NCI-H1436 (cell line): ENCODE measurements at regions not wholly inside any gene's neighbourhood (a gene's known extent, or its start where the extent isn't known, plus 50 kb on each side); places are given as distances from the start of the nearest gene placed in this dataset.
"Not testable (repeated sequence)": the region's sequence is repeated elsewhere in the genome, so short reads cannot be mapped to it uniquely, and the experiment has no call there.

ENCODE experiments used
- DNase-seq: peaks from one replicate; lab custom pipeline; 2025; lab: John Stamatoyannopoulos, UW

DNA sequence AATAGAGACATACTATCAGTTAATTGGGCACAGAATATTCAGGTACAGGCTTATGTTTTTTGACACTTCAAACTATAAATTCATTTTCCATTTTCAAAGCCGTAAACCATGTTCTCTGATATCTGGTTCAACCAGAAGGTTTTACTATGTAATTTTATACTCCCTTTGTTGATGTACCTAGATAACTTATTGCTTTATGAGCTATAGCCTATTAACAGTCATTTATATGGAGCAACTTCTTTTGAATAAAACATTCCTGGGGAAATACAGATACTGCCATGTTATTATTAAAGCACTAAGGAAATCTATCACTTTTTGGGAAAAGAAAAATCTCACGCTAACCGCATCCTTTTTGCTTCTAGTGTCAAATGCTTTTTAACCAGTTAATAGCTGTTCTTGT, 505.6 kb downstream of the PYDC2 start:
- DNase-seq, result no peak

DNA sequence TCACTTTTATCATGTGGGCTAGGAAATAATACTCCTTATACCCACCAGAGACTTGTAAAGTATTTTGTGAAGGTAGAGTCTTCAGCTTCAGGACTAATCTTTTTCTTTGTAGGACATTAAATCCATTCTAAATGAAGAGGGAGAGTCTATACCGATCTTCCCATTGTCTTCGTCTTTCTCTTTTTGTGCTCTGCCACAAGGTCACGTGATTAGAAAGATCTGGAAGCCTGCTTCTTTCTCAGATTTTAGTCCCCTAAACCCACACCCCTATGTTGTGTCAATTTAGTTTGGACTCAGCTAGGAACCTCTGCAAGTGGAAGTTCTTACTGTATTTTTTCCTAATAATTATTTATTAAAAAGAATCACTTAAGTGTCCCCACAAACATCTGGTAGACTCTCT, 507.3 kb downstream of the PYDC2 start:
- DNase-seq, result no peak

DNA sequence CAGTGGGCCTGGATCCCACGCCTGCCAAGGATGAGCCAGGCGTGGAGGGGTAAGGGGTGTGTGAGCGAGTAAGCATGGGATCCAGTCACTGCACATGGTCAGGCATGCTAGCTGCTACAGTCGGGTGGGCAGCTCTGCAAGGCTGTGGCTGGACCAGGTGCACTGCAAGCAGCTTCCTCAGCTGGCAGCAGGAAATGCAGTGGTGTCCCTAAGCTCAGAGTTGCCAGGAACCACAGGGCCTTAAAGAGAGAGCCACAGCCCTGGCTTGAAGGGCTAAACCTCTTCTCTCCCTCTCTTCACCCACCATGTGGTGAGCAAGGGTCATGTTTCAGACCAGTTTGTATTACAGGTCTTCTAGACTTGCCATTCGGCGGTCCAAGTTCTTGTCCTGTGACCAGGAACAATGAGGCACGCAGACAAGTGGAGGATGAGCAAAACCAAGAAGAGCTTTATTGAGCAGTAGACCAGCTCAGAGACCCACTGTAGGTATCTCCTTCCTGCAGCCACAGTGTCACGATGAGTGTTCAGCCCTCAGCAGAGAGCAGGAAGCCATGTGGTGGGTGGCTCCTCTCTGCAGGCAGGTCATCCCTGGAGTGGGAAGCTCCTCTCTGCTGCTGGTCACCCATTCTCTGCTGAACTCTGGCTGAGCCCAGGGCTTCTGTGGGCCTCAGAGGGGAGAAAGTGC, 511.9 kb downstream of the PYDC2 start:
- no peak for DNase-seq

DNA sequence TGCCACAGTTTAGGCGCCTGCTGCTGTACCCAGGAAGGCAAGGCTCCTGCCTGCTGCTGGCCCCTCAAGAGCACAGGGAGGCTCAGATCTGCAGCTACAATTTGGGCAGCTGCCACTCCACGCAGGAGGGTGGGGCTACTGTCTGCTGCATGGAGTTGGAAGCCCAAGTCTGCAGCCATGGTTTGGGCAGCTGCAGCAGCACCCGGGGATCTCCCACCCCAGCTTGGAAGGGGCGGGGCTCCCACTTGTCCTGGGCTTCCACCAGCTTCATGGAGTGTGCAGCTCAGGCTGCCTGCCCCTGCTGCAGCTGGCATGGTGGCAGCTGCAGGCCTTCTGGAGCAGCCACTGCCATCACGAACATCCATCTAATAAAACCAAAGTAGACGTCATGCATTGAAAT, 512.9 kb downstream of the PYDC2 start:
- peak; percentile 11 for DNase-seq

DNA sequence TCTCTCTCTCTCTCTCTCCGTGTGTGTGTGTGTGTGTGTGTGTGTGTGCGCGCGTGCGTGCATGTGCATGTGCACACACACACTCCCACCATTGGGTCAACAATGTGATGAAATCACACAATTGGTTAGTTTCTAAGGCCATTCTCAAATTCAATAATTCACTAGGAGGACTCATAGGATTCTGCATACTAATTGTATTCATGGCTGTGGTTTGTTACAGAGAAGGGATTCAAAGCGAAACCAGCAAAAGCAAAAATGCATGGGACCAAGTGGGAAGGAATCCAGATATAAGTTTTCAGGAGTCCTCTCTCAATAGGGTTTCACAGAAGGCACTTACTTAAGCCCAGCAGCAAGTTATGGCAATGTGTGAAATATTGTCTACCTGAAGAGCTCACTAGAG, 515.0 kb downstream of the PYDC2 start:
- no peak for DNase-seq

DNA sequence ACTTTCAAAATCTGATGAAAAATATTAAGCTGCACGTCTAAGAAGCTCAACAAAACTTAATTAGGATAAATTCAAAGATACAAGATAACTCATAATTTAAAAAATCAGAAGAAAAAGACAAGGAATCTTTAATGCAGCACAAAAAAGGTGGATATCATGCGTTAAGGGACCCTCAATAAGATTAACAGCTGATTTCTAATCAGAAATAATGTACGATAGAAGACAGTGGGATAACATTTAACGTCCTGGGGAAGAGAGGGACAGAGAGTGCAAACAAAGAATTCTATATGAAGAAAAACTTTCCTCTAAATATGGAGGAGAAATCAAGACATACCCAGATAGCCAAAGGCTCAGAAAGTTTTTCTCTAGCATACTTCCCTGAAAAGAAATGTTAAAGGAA, 519.5 kb downstream of the PYDC2 start:
- no peak for DNase-seq

DNA sequence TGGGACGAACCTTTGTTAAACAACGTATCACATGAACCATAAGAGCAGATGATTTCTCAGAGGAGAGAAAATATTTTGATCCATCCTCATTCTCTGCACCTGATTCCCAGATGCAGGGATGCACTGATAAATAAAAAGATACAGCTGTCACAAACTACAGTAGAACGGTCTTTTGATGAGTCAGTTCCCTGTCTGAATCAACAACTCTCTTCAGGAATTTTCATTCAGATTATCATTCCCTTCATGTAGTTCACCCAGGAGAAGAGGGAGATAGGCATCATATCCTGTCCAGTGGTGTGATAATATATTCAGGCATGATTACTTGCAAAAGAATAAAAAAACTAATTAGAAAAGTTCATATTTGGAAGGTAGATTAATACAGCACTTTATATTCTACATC, 521.5 kb downstream of the PYDC2 start:
- DNase-seq, result no peak

DNA sequence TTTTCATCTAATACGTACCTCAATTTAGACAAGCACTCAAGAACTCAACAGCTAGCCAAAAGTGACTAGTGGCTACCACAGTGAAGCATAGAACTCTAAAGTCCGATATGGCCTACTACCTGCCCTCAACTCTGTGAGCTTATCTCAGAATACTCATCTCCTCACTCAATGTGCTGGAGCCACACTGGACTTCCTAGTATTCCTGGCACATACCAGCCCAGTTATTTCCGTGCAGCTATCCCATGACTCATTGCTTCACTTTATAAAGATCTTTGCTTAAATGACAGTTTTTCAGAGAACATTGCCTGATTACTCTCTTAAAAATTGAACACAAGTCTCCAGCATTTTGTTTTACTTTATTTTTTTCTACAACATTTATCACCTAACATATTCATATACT, 524.7 kb downstream of the PYDC2 start:
- DNase-seq, result no peak

DNA sequence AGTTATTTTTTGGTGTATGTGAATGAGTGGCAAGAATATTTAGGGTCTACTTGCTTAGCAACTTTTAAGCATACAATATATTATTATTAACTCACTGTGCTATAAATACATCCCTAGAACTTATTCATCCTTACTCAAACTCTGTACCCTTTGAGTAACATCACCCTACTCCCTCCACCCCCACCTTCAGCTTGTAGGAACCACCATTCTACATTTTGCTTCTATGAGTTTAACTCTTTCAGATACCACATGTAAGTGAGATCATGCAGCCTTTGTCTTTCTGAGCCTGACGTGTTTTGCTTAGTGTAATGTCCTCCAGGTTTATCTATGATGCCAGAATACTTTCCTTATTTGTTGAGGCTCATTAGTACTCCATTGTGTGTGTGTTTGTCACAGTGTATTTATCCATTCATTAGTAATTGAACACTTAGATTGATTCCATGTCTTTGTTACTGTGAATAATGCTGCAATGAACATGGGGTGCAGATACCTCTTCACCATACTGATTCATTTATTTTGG, 526.9 kb downstream of the PYDC2 start:
- no peak for DNase-seq

DNA sequence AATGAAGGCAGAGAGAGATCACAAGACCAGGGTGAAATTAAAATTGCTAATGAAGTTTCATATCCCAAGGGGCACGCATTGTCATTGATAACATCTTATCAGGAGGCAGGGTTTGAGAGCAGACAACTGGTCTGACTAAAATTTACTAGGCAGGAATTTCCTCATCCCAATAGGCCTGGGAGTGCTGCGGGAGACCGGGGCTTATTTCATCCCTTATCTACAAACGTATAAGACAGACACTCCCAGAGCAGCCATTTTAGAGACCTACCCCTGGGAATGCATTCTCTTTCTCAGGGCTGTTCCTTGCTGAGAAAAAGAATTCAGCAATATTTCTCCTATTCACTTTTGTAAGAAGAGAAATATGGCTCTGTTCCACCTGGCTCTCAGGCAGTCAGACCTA, 533.0 kb downstream of the PYDC2 start:
- DNase-seq, result not testable (repeated sequence)

DNA sequence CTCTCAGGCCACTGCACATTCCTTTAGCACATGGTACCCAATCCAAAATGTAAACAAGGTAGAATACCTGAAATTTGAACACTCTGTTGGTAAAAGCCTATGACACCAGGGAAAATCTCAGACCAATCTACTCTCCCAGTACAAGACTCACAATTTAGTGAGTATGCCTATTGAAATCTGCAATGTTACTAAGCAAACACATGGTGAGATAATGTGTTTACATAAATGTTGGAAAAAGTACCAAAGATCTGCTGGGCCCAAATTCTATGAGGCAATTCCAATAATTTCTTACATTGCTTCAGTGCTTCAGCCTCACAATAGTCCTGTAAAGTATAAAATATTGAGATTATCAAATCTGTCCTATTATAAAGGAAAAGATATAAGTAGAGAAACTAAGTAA, 536.1 kb downstream of the PYDC2 start:
- DNase-seq, result no peak

DNA sequence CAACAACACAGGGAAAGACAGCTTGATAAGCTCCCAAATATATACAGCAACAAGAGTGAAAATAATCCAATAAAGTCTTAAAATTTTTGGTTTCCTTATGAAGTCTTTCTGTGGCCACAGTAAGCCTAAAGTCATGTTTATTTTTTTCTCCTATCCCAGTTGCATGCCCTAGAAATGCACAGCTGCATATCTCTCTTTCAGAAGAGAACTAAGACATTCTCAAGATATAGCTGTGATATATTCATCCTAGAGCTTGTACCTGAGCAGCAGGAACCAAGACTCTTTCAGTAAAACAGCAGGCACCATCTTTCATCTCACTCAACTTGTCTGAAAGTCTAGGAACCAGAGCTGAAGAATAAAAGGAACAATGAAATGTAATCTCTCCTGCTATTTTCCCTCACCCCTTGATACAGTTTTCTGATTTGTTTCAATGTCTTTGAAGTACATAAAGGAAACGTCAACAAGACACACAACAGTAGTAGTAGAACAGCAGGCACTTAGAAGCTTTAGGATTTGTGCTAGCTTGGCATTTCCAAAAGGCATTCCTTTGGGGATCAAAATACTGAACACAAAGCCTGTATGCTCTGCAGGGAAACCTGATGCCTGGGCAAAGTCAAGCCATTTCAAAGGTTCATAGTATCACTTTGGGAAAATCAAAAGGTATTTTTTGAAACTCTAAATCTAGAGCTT, 536.8 kb downstream of the PYDC2 start:
- no peak for DNase-seq

DNA sequence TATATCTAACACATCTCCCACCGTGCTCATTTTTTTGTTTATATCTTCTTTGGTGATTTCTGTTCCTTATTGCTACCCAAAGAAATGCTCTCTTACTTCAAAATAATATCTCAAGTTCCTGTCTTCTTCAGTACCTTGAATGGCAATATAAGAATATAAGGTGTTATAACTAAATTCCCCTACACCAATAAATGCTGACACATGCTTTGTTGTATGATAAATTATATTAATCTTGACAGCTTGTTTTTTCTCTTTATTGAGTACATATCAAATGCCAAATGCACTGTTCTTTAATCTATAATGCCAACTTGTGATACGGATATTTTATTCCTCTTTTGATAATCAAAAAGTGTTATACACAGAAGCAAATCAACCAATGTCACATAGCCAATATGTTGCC, 540.3 kb downstream of the PYDC2 start:
- no peak for DNase-seq

DNA sequence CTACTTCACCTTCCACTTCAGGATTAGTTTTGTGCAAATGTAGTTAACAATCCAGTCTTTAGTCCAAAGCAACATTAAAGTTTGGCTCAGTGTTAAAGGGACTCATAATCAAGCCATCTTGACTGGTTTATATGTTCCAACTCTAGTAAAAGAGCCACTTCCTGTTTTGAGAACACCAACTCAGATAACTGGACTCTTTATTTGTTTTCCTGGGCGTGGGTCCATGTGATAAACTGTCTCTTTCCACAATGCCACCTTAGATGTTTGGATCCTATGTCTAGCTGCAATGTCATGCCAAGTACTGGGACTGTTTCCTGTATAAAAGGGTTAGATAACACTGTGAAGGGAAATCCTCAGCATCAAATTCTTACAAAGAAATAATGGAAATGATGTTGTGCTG, 545.0 kb downstream of the PYDC2 start:
- no peak for DNase-seq

DNA sequence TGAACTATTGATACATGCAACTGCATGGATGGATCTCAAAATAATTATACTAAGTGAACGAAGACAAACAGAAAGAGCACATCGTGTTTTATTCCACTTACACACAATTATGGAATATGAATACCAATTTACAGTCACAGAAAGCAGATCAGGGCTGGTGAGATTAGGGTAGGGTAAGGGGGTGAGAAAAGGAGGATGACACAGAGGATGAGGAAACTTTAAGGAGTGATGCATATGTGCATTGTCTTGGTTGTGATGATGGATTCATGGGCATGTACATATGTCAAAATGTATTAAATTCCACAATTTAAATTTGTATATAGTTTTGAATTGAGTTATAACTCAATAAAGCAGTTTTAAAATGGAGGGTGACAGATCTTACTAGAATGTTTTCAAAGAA, 548.9 kb downstream of the PYDC2 start:
- DNase-seq, result no peak

DNA sequence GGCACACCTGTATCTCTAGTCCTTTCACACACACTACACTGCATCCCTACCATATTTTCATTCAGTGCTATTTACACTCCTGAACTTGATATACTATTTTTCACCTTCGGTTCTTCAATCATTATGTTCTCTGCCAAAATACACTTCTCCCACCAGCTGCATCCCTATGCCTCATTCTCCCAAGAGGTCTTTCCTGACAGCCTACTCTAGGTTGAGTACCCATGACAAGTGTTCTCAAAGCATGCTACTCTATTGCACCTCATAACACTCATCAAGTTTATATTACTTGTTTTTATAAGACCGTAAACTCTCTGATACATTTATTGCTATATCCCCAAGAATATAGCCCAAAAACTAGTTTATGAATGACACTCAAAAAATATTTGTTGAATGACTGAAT, 549.5 kb downstream of the PYDC2 start:
- DNase-seq, result no peak

DNA sequence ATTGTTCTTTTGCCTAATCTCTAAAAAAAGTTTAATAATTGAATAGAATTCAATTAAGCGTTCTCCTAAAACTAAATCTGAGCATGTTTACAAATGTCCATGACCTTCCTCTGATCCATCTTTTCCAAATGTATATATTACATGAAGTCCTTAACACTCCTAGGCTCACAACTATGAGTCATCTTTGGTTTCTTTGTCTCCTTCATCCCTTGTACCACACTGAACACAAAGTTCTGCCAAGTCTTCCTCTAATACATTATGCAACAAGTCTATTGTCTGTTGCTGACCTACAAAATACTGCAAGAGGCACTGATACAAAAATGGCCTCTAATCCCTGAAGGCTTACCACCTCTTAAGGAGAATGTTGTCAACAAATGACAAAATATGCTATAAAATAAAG, 550.2 kb downstream of the PYDC2 start:
- no peak for DNase-seq

DNA sequence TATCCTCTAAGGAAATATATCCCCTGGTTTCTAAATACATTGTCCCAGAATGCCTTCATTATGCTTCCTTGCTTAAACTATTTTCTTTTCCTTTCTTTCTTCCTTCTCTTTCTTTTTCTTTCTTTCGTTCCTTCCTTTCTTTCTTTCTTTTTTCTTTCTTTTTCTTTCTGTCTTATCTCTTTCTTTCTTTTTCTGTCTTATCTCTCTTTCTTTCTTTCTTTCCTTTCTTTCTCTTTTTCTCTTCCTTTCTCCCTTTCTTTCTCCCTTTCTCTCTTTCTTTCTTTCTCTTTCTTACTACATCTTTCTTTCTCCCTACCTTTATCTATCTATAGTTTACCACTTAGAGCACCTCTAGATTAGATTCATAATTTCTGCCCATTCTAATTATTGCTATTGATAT, 552.1 kb downstream of the PYDC2 start:
- no peak for DNase-seq

DNA sequence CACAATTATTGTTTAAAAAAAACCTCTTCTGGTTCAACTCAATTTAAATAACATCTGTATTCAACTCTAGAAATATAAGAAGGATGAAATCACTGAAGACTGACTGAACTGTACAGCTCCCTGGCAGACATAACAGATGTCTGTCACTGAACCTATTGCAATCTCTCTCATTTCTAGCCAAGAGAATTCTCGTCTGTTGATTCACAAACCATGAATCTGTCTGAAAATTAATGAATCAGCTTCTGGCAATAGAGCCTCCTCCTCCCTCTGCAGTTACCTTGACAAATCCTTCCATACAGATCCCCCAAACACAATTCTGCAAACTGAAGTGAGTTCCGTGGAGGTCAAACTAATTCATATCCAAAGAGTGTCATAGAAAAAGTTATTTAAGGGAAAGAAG, 561.4 kb downstream of the PYDC2 start:
- no peak for DNase-seq

DNA sequence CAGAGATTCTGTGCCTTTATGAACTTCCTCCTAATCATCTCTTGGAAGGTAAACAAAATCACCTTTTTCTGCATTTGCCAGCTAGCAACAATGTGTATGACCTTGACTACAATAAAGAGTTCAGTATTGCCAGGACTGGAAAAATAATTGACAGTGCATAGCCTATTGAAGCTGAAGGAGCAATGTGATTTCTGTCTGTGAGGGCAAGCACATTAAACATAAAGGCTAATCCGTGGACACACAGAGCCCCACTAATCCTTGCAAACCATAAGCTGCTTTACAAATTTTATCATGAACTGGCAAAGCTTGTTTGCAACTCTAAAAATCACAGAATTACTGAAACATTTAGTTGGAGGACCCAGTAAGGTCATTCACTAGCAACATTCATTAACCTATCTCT, 563.8 kb downstream of the PYDC2 start:
- DNase-seq, result no peak

DNA sequence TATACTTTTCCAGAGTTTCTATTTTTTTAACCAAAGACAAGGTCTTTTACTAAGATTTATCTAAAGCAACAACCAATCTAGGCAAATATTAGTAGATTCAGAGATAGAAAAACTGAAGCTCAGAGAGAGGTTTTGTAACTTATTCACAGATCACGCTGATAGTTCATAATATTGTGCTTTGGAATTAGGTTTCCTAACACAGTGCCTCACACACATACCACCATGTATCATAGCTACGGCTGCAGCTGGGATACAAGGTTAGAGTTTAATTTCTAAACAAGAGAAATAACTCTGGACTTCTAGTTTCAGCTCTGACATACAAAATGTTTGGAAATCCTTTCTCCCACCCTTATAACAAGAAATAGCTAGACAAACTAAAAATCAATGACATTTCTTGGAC, 565.7 kb downstream of the PYDC2 start:
- no peak for DNase-seq

DNA sequence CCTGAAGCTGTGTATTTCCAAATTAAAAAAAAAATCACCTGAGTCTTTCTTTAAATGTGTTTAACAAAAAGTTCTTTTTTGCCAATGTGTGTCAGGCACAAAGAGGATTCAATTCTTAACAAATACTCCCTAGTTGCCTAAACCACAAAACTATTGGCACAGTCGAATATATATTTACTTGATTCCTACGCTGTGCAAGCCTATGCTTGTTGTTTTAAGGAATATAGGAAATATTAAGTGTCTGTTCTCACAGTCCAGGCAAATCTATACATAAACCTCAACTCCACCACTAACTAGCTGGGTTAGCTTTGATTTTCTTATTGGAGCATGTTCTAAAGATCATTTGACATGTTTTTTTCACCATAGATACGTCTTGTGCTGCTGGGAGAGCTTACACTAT, 571.0 kb downstream of the PYDC2 start:
- no peak for DNase-seq

DNA sequence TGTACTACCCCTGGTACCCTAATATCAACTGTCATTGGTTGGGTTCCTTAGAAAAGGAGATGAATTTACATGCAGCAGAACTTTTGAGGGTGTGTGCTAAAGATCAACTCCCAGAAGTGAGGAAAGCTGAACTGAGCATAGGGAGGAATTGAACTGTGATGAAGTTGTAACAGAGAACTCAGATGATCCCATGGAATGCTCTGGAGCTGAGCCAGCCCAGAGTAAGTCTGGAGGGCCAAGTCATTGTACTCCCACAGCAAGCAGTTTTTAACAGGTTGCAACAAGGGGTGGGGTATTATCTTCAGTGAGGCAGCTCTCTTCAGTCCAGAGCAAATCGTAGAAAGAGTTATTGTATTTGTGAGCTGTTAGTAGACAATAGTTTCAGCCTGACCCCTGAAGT, 572.3 kb downstream of the PYDC2 start:
- DNase-seq, result no peak

DNA sequence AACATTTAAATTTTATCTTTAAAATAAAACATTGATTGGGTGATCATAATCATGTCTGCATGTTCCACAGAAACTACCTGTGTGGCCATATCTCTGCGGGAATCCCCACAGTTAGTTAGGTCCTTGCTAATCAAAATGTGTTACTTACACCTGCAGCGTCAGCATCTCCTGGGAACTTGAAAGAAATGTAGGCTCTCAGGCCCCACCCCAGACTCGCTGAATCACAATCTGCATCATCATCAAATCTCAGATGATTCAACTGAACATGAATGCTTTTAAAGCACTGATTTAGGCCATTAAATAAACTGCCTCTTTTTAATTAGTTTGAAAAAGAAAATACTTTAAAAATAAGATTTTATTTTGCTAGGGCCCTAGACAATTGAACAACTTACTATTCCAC, 577.8 kb downstream of the PYDC2 start:
- no peak for DNase-seq
